ENCODE measurements at regions not wholly inside any gene's neighbourhood (a gene's known extent, or its start where the extent isn't known, plus 50 kb on each side); places are given as distances from the start of the nearest gene placed in this dataset.
"Not testable (repeated sequence)": the region's sequence is repeated elsewhere in the genome, so short reads cannot be mapped to it uniquely, and the experiment has no call there.

GRCh38 chr1:96519851-96520578, 201.6 kb upstream of the PTBP2 start:
- DNase-seq (ENCODE audit: low read depth), result no peak

DNA sequence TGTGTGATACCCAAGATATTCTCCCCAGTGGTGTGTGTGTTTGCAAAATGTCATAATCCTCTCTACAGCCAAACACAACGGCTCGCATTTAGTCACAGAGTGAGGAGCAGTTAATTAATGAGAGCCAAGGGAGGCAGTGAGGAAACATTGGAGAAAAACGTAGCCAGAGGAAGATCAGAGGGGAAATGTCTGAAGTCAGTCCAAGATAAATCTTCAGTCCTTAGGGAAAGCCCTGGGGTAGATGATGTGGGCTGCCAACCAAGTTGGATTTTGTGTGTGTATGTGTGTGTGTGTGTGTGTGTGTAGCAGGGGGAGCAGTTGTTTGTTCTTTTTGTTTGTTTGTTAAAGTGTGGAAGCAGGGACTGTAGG, 201.0 kb upstream of the PTBP2 start:
- no peak overlapping the region for H3K4me3 ChIP-seq (ENCODE audit: low read depth, low read length)
- DNase-seq (ENCODE audit: low read depth), result peak; percentile 82

More at GRCh38 chr1:96519851-96520578, 201.6 kb upstream of the PTBP2 start:
- H3K4me3 ChIP-seq (ENCODE audit: low read depth, low read length), result no peak overlapping the region

DNA sequence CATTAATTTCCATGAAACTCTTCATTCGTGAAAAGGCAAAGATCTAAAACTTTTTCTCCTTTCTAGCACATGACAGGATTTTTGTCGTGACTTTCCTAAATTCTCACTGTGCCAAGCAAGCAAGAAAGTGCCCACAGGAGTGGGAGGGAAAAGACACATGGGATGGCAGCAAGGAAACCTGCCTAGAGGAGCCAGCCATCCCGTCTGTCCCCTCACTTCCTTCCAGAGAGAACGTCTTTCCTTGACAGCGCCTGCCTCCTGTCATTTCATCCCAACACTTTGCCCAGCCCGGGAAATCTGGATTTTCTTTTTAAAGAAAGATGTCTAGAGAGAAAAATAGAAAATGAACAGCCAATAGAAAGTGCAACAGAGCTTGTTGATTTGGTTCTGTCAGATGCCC, 200.6 kb upstream of the PTBP2 start:
- H3K4me3 ChIP-seq (ENCODE audit: low read depth, low read length), result no peak overlapping the region
- no peak for DNase-seq (ENCODE audit: low read depth)

- peak; percentile 43 for DNase-seq (ENCODE audit: low read depth)
These were observed 199.4 kb upstream of the PTBP2 start for GRCh38 chr1:96521994-96522760.

DNA sequence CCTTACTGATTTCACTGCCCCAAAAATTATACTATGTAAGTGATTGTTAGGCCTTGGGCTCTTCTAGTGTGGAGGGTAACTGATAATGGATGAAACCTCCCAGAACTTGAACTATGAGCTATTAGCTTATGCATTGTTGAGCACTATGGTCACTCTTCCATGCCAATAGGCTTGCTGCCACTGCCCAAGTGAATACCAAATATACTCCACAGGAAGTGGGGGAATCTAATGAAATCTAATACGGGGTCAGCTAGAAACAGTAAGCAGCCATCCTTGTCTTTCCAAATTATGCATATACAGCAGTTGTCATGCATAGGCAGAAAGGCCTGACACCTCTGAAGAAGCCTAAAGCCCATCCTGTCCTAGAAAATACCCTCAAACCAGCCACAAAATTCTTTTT, 198.7 kb upstream of the PTBP2 start:
- H3K4me3 ChIP-seq (ENCODE audit: low read depth, low read length), result no peak overlapping the region
- DNase-seq (ENCODE audit: low read depth), result no peak

More at GRCh38 chr1:96521994-96522760, 199.4 kb upstream of the PTBP2 start:
- H3K4me3 ChIP-seq (ENCODE audit: low read depth, low read length), result no peak overlapping the region

DNA sequence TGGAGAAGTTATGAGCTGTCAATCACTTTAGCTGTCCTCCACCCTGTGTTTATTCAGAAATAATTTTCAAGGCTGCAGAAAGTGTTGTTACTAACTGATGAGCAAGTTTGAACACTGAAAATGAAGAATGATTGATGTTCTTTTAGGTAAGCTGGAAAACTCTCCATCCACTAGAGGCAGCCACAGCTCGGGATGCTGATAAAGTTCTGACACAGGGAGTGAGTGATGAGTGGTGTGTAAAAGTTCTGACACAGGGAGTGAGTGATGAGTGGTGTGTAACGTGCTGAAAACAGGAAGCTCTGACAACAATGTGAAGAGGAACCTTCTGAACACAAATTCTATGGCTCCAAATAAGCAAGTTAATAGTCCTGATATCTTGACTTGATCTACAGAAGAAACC, 197.5 kb upstream of the PTBP2 start:
- DNase-seq (ENCODE audit: low read depth), result no peak

DNA sequence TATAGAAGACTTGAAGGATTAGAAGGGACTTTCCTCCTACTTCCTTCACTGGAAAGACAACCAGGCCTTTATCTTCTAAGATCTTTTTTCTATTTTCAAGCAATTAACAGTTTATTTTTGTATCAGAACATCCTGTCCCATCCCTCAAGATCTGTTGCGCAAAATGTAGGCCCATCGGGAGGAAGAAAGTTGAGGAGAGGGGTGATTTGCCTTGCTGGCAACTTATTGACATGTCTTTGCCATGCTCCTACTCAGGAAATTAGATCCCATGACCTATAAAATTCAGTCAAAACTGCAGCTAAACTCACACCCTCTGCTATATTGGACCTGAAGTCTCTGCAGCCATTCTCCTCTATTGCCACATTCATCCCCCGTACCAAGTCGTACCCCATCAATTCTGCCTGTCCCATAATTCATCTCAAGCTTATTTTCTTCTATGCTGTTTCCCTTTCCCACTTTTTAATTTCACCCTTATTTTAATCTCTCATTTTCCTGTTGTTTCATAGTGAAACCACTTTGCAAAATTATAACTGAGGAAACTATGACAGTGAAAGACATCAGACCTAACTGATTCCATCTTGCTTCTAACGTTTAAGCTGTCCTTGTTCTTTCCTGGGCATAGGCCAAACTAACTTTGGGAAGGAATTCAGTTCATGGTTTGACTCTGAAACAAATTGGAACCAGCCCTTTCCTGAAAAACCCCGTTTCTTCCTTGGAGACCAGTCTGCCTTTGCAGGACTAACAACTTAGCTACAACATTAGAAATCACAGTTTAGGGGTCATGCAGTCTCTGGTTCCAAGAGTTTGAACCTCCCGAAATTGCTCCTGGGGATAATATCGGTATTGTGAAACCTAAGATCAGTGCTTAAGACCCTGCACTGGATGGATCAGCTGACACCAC, 195.7 kb upstream of the PTBP2 start:
- peak; percentile 42 for DNase-seq (ENCODE audit: low read depth)
- no peak overlapping the region for H3K4me3 ChIP-seq (ENCODE audit: low read depth, low read length)

More for the DNA sequence above, 197.5 kb upstream of the PTBP2 start:
- H3K4me3 ChIP-seq (ENCODE audit: low read depth, low read length), result no peak overlapping the region

- not testable (repeated sequence) for DNase-seq (ENCODE audit: low read depth); H3K4me3 ChIP-seq (ENCODE audit: low read depth, low read length)
These were observed 192.9 kb upstream of the PTBP2 start for GRCh38 chr1:96528672-96529071.

DNA sequence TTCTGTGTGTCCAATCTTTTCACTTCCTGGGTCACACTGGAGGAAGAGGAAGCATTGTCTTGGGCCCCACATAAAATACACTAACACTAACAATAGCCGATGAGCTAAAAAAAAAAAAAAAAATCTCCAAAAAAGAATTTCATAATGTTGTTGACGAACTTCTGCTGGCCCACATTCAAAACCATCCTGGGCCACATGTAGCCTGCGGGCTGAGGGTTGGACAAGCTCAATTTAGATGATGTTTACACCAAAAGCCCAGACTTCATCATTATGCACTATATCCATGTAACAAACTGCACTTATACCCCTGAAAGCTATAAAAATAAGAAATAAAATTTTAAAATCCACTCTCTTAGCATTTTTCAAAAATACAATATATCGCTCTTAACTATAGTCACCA, 187.8 kb upstream of the PTBP2 start:
- no peak overlapping the region for H3K4me3 ChIP-seq (ENCODE audit: low read depth, low read length)
- DNase-seq (ENCODE audit: low read depth), result no peak

GRCh38 chr1:96536581-96536980, 185.0 kb upstream of the PTBP2 start:
- DNase-seq (ENCODE audit: low read depth), result peak; percentile 27
- no peak overlapping the region for H3K4me3 ChIP-seq (ENCODE audit: low read depth, low read length)

GRCh38 chr1:96538111-96538641, 183.4 kb upstream of the PTBP2 start:
- peak; percentile 92 for DNase-seq (ENCODE audit: low read depth)
- no peak overlapping the region for H3K4me3 ChIP-seq (ENCODE audit: low read depth, low read length)

DNA sequence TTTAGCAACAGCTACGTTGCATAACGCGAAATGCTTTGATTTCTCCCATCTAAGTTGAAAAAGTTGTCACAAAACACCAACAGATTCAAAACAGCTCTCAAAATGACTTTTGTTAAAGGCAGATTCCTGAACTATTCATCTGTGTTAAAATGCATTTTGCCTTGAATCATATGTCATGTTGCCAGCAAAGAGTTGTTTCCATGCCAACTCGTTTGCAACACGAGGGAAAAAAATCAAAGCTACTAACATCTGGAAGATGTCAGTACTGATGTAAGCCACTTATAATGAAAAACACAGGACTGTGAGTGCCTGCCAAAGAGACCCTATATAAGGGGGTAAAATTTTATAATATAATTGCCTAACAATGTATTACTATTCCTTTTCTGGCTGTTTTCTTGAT, 182.7 kb upstream of the PTBP2 start:
- peak; percentile 94 for DNase-seq (ENCODE audit: low read depth)
- H3K4me3 ChIP-seq (ENCODE audit: low read depth, low read length), result no peak overlapping the region

DNA sequence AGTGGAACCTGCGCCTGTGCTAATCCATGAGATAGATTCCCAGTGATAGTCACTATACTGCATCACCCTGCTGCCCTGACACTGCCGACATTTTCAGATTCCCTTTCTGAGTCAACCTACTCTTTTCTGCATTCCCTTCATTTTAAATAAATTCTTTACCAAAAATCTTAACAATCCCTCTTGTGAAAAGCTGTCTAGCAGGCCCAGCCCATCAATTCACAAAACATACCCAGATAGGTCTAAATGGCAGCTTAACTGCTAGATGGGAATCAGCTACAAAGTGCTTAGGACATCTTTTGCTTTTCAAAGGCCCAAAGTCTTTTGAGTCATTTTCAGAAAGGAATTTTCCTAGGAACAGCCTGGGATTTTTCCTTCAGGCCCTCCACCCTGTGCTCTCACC, 180.1 kb upstream of the PTBP2 start:
- no peak for DNase-seq (ENCODE audit: low read depth)
- H3K4me3 ChIP-seq (ENCODE audit: low read depth, low read length), result no peak overlapping the region

- H3K4me3 ChIP-seq (ENCODE audit: low read depth, low read length), result no peak overlapping the region
- no peak for DNase-seq (ENCODE audit: low read depth)
These were observed 177.3 kb upstream of the PTBP2 start for GRCh38 chr1:96544051-96544830.

DNA sequence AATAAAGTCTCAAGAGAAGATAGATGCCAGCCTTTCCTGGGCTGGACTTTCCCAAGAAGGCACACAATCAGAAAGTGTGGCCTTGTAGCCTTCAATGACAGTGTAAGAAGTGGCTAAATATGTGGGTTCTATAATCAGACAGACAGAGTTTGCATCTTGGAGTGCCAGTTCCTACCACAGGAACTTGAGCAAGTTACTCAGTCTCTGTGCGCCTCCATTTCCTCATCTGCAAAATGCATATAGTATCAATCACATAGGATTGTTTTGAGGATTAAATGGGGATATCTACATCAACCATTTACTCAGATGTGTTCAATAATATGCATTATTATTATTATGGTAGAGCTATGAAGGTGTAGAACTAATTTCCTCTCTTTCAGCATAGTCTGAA, 176.8 kb upstream of the PTBP2 start:
- no peak for DNase-seq (ENCODE audit: low read depth)
- H3K4me3 ChIP-seq (ENCODE audit: low read depth, low read length), result no peak overlapping the region

- no peak overlapping the region for H3K4me3 ChIP-seq (ENCODE audit: low read depth, low read length)
- DNase-seq (ENCODE audit: low read depth), result no peak
These were observed 175.5 kb upstream of the PTBP2 start for GRCh38 chr1:96545935-96546656.

DNA sequence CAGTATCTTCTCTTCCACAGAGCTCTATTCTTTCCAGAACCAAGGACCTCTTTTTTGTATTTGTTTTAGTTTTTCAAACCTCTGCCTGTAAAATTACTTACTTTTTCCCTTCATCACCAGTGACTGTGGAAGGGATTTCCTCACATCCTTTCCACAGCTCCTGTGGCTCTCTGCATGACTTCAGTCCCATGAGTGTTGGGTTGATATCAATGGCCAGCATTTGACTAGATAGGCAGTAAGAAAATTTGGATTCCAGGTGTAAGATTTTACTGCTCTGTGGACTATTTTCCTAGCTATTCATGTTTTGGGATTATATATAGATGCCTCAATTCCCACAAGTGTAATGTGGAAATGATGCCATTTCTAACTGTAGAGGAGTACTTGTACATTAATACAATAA, 171.5 kb upstream of the PTBP2 start:
- H3K4me3 ChIP-seq (ENCODE audit: low read depth, low read length), result no peak overlapping the region
- DNase-seq (ENCODE audit: low read depth), result no peak

- no peak overlapping the region for H3K4me3 ChIP-seq (ENCODE audit: low read depth, low read length)
- no peak for DNase-seq (ENCODE audit: low read depth)
These were observed 169.1 kb upstream of the PTBP2 start for GRCh38 chr1:96552451-96552850.
